HCT116 (cell line): ENCODE measurements at regions not wholly inside any gene's neighbourhood (a gene's known extent, or its start where the extent isn't known, plus 50 kb on each side); places are given as distances from the start of the nearest gene placed in this dataset.

Experiments used
- ATAC-seq: fragments of 200-7000 bp; cut with Tn5 transposase; 2 replicates; pipeline ENCODE4 v1.9.1; 2020; ENCODE audit warnings: mild to moderate bottlenecking, moderate library complexity
- BruUV-seq: library from RNA; stranded (reverse); fragments of 400-500 nt; replicated peaks from 2 replicates; lab custom pipeline; 2021; lab: Mats Ljungman, UMichigan
- CTCF ChIA-PET: fragments of 300-600 bp; sonication (Branson Sonifier 250); formaldehyde crosslinking; loops from one replicate; lab custom pipeline; 2021; ENCODE audit warnings: antibody characterized with exemption; lab: Charles Lee
- POLR2A ChIA-PET: fragments of 300-600, 350-600 bp; sonication (Branson Sonifier 250); formaldehyde crosslinking; loops from one replicate; lab custom pipeline; 2021; ENCODE audit warnings: antibody characterized with exemption; lab: Charles Lee
- RAD21 ChIA-PET, 2 experiments: fragments of 300-600 bp; sonication (Branson Sonifier 250); formaldehyde crosslinking; loops; one replicate each; lab custom pipeline; 2023; ENCODE audit warnings: low total read pairs in 2 of 2; ENCODE audit not compliant: uncharacterized antibody in 2 of 2, unreplicated experiment in 2 of 2, low non-redundant PET in 1 of 2; lab: Charles Lee
- DNase-seq: peaks from one replicate; pipeline ENCODE4 v3.0.0-alpha.2; 2010; ENCODE audit warnings: low read depth, low spot score
- H2AFZ ChIP-seq: fragments of 200-600 bp; shearing (Covaris generic), sonication (generic); 2 replicates; pipeline ENCODE4 v1.6.1; 2017; ENCODE audit warnings: low read depth, mixed run types, mixed read lengths, antibody characterized with exemption, low read length; ENCODE audit not compliant: poor library complexity, severe bottlenecking
- H3K27ac ChIP-seq: 2 replicates; pipeline ENCODE4 v1.5.1; 2012; ENCODE audit warnings: low read depth, low read length
- H3K27me3 ChIP-seq: fragments of 200-600 bp; sonication (generic); 2 replicates; pipeline ENCODE4 v1.6.1; 2016; ENCODE audit warnings: mixed run types, low read length, mixed read lengths; ENCODE audit not compliant: insufficient read depth
- H3K36me3 ChIP-seq, 2 experiments: fragments of 200-500 bp in 1 of 2; fragments of 200-600 bp in 1 of 2; sonication (Bioruptor generic) in 1 of 2; sonication (generic) in 1 of 2; 2 replicates each; pipeline versions ENCODE4 v1.5.1 to v1.6.1; 2014 to 2016; ENCODE audit warnings: low read length in 2 of 2, inconsistent platforms in 1 of 2, mixed read lengths in 1 of 2, mixed run types in 1 of 2; ENCODE audit not compliant: insufficient read depth in 2 of 2, control insufficient read depth in 1 of 2
- H3K4me1 ChIP-seq, 2 experiments: fragments of 200-600 bp in 1 of 2; sonication (generic) in 1 of 2; 2 replicates each; pipeline versions ENCODE4 v1.5.1 to v1.6.1; 2012 to 2017; ENCODE audit warnings: low read length in 2 of 2, inconsistent platforms in 1 of 2, mild to moderate bottlenecking in 1 of 2, mixed read lengths in 1 of 2, mixed run types in 1 of 2, moderate library complexity in 1 of 2; ENCODE audit not compliant: insufficient read depth in 2 of 2, control insufficient read depth in 1 of 2
- H3K4me2 ChIP-seq: fragments of 200-600 bp; sonication (generic); 2 replicates; pipeline ENCODE4 v1.6.1; 2017; ENCODE audit warnings: mixed run types, low read length, mixed read lengths
- H3K4me3 ChIP-seq, 2 experiments: fragments of 200-600 bp in 1 of 2; sonication (generic) in 1 of 2; replicated peaks in 1 of 2; 2 replicates each; pipeline ENCODE4 v1.5.1; 2011 to 2016; ENCODE audit warnings: low read length in 2 of 2, control low read depth in 1 of 2, low read depth in 1 of 2, mild to moderate bottlenecking in 1 of 2, mixed read lengths in 1 of 2, mixed run types in 1 of 2
- H3K79me2 ChIP-seq: fragments of 200-600 bp; sonication (generic); 2 replicates; pipeline ENCODE4 v1.6.1; 2017; ENCODE audit warnings: mild to moderate bottlenecking, mixed run types, low read length, moderate library complexity, mixed read lengths; ENCODE audit not compliant: insufficient read depth
- H3K9ac ChIP-seq: fragments of 200-600 bp; sonication (generic); 2 replicates; pipeline ENCODE4 v1.6.1; 2016; ENCODE audit warnings: low read length, mixed read lengths
- H3K9me2 ChIP-seq: fragments of 200-600 bp; sonication (generic), shearing (Covaris generic); 2 replicates; pipeline ENCODE4 v1.6.1; 2017; ENCODE audit warnings: mixed run types, mild to moderate bottlenecking, moderate library complexity; ENCODE audit not compliant: insufficient read depth
- H3K9me3 ChIP-seq, 2 experiments: fragments of 200-500 bp in 1 of 2; fragments of 200-600 bp in 1 of 2; sonication (Bioruptor generic) in 1 of 2; sonication (generic) in 1 of 2; 2 replicates each; pipeline ENCODE4 v1.6.1; 2014 to 2017; ENCODE audit warnings: low read length in 2 of 2, mixed read lengths in 2 of 2, inconsistent platforms in 1 of 2, low read depth in 1 of 2, mild to moderate bottlenecking in 1 of 2, mixed run types in 1 of 2, moderate library complexity in 1 of 2; ENCODE audit not compliant: control insufficient read depth in 1 of 2, insufficient read depth in 1 of 2
- H4K20me1 ChIP-seq: fragments of 200-600 bp; sonication (generic), shearing (Covaris generic); 2 replicates; pipeline ENCODE4 v1.6.1; 2017; ENCODE audit warnings: mixed run types, mild to moderate bottlenecking, moderate library complexity; ENCODE audit not compliant: insufficient read depth
- CEBPB ChIP-seq: IDR thresholded peaks from 2 replicates; pipeline ENCODE4 v1.6.1; 2012; ENCODE audit warnings: low read depth
- EGR1 ChIP-seq: IDR thresholded peaks from 2 replicates; pipeline ENCODE4 v1.6.1; 2012; ENCODE audit warnings: low read depth
- POLR2A ChIP-seq: IDR thresholded peaks from 2 replicates; pipeline ENCODE4 v1.7.0; 2011; ENCODE audit warnings: borderline replicate concordance; ENCODE audit not compliant: insufficient read depth, insufficient read length; ENCODE audit errors: extremely low read depth
- POLR2AphosphoS5 ChIP-seq: IDR thresholded peaks from 2 replicates; pipeline ENCODE4 v1.6.1; 2011; ENCODE audit warnings: mild to moderate bottlenecking, low read depth, low read length, moderate library complexity
- RAD21 ChIP-seq: IDR thresholded peaks from 2 replicates; pipeline ENCODE4 v1.6.1; 2012; ENCODE audit warnings: low read depth, mild to moderate bottlenecking
- SP1 ChIP-seq: IDR thresholded peaks from 2 replicates; pipeline ENCODE4 v1.6.1; 2012; ENCODE audit warnings: low read depth
- SRF ChIP-seq: IDR thresholded peaks from 2 replicates; pipeline ENCODE4 v1.6.1; 2012; ENCODE audit warnings: low read depth
- YY1 ChIP-seq: IDR thresholded peaks from 2 replicates; pipeline ENCODE4 v1.6.1; 2011; ENCODE audit warnings: low read length, low read depth, moderate library complexity, mild to moderate bottlenecking; ENCODE audit not compliant: insufficient replicate concordance; ENCODE audit errors: extremely low read depth
- intact Hi-C: fragments of 100-400 bp; cut with micrococcal nuclease; formaldehyde crosslinking; loops from 2 replicates; pipeline ENCODE4 v1.10.0; 2022
- TF ChIP-seq, protein P1 (sequence below), 3 experiments: fragments of 200-600 bp in 1 of 3; sonication (generic) in 1 of 3; IDR thresholded peaks in 2 of 3; conservative IDR thresholded peaks in 1 of 3; 2 replicates each; pipeline ENCODE4 v1.5.1; 2012 to 2017; ENCODE audit warnings: low read depth in 2 of 3, low read length in 2 of 3, antibody characterized with exemption in 1 of 3, borderline replicate concordance in 1 of 3, control low read depth in 1 of 3, mild to moderate bottlenecking in 1 of 3, mixed read lengths in 1 of 3, mixed run types in 1 of 3, moderate library complexity in 1 of 3; ENCODE audit not compliant: insufficient read depth in 1 of 3

DNA sequence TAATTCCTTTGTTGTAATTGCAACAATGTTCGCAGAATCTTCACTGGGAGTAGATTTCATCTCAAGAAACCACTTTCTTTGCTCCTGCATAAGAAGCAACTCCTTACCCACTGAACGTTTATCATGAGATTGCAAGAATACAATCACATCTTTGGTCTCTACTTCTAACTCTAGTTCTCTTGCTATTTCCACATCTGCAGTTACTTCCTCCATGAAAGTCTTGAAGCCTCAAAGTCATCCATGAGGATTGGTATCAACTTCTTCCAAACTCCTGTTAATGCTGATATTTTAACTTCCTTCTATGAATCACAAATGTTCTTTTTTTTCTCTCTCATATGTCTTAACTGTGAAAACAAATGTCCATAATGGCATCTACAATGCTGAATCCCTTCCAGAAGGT, 118.6 kb upstream of the RAB4A start (continued):
- TF ChIP-seq, protein P1, sequence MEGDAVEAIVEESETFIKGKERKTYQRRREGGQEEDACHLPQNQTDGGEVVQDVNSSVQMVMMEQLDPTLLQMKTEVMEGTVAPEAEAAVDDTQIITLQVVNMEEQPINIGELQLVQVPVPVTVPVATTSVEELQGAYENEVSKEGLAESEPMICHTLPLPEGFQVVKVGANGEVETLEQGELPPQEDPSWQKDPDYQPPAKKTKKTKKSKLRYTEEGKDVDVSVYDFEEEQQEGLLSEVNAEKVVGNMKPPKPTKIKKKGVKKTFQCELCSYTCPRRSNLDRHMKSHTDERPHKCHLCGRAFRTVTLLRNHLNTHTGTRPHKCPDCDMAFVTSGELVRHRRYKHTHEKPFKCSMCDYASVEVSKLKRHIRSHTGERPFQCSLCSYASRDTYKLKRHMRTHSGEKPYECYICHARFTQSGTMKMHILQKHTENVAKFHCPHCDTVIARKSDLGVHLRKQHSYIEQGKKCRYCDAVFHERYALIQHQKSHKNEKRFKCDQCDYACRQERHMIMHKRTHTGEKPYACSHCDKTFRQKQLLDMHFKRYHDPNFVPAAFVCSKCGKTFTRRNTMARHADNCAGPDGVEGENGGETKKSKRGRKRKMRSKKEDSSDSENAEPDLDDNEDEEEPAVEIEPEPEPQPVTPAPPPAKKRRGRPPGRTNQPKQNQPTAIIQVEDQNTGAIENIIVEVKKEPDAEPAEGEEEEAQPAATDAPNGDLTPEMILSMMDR (IDR thresholded peaks at IDR 0.05 in 2 of 3, conservative IDR thresholded peaks at IDR 0.05 in 1 of 3; ENCODE audit: borderline replicate concordance in 1 of 3, insufficient read depth in 1 of 3, low read depth in 2 of 3, low read length in 2 of 3), result no peak
- TF ChIP-seq YY1 (no peak), EGR1 (no peak), POLR2A (no peak), CEBPB (no peak), SP1 (no peak), POLR2AphosphoS5 (no peak), SRF (no peak)

DNA sequence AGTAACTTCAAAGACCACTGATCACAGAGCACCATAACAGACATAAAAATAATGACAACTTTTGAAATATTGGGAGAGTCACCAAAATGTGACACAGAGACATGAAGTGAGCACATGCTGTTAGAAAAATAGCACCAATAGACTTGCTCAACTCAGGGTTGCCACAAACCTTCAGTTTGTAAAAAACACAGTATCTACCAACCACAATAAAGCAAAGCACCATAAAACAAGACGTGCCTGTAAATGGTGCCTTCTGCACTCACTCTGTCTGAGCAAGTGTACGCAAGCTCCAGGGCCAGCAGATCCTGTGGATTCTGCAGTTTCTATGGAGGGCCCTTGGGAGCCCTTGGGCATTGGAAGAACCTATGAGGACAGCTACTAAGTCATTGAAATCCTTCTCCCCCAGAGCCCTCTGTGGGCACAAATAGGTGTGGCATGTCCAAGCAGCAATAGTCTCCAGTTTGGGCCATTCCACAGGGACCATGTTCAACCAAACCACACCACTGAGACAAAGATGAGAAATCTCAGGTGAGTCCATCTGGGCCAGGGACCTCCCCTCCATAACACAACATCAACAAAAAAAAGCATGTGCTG, 116.9 kb upstream of the RAB4A start:
- Histone ChIP-seq H3K4me1 (no peaks in the 10 kb centered on the region), H3K9ac (no peak overlapping the region), H3K27me3 (peaks cover 6% of the 10 kb centered on the region; the same call in 1 of the 2 replicates), H3K27ac (no peak overlapping the region), H3K9me3 (no peaks in the 10 kb centered on the region), H3K79me2 (no peaks in the 10 kb centered on the region)
- CTCF ChIA-PET, result no interaction called here
- RAD21 ChIA-PET, result no interaction called here
- POLR2A ChIA-PET, result no interaction called here
- no peak for ATAC-seq
- TF ChIP-seq RAD21 (peak; percentile 21; the same call in 1 of the 2 replicates), EGR1 (no peak)
- TF ChIP-seq, all 23 proteins: peak for 1
- Histone ChIP-seq H4K20me1 (no peaks in the 10 kb centered on the region), H3K4me2 (no peak overlapping the region), H3K36me3 (no peaks in the 10 kb centered on the region), H3K9me2 (no peaks in the 10 kb centered on the region), H3K4me3 (no peak overlapping the region), H2AFZ (no peak overlapping the region)
- intact Hi-C loops, result no loop called here
- no peak for DNase-seq
- no TSS peak for BruUV-seq
